C4-2B (cell line): ENCODE measurements at regions not wholly inside any gene's neighbourhood (a gene's known extent, or its start where the extent isn't known, plus 50 kb on each side); places are given as distances from the start of the nearest gene placed in this dataset.

Source experiments
- CTCF ChIP-seq: fragments of 450-650 bp; conservative IDR thresholded peaks from 2 replicates; pipeline ENCODE4 v1.5.1; 2017; ENCODE audit warnings: mild to moderate bottlenecking
- ZFX ChIP-seq: fragments of 450-650 bp; IDR thresholded peaks from 2 replicates; pipeline ENCODE4 v1.6.1; 2017

GRCh38 chr2:83899271-83899670, 559.8 kb downstream of the SUCLG1 start:
- TF ChIP-seq CTCF (no peak), ZFX (no peak)
